Activated gamma-delta T cell treated with Interleukin-2 at 50 U/mL for 16 hours (primary cell): ENCODE measurements at regions not wholly inside any gene's neighbourhood (a gene's known extent, or its start where the extent isn't known, plus 50 kb on each side); places are given as distances from the start of the nearest gene placed in this dataset.

ENCODE experiments used
- DNase-seq: peaks from one replicate; pipeline ENCODE4 v3.0.0-alpha.2; 2020

GRCh38 chr6:1053586-1053985 is 258.3 kb upstream of the FOXQ1 start:
- no peak for DNase-seq

DNA sequence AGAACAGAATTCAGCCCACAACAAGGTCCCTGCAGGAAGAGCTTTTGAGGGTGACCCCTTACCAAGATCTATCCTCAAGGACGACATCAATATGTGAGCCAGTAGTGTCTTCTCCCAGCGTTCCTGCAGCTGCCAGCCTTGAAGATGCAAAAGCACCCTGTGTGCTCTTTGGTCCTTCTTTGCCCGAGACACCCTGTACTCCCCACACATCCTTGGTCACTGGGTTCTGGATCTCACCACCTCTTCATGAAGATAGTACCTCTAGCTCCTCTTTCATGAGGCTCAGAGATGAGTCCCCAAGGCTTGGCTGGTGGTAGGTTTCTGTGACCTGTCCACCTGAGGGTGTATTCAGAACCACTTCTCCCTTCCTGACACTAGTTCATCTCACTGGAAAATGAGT is 259.6 kb upstream of the FOXQ1 start:
- no peak for DNase-seq

DNA sequence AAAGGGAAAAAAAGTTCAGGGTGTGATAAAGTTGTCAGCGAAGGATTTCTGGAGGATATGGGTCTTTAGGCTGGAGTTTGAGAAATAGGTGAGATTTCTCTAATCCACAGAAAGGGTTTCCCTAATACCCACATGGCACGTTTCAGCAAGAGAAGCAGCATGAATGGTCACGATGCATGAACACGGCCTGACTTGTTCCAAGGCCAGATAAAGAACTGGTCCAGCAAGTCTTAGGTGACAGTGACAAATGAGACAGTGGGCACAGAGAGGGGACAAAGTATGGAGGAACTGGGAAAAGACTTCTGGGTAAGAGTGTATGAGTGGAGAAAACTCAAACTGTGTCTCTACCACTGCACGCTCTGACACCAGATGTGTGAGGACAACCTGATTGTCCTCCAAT is 262.0 kb upstream of the FOXQ1 start:
- no peak for DNase-seq

GRCh38 chr6:1049170-1049569 is 262.7 kb upstream of the FOXQ1 start:
- DNase-seq: no peak

DNA sequence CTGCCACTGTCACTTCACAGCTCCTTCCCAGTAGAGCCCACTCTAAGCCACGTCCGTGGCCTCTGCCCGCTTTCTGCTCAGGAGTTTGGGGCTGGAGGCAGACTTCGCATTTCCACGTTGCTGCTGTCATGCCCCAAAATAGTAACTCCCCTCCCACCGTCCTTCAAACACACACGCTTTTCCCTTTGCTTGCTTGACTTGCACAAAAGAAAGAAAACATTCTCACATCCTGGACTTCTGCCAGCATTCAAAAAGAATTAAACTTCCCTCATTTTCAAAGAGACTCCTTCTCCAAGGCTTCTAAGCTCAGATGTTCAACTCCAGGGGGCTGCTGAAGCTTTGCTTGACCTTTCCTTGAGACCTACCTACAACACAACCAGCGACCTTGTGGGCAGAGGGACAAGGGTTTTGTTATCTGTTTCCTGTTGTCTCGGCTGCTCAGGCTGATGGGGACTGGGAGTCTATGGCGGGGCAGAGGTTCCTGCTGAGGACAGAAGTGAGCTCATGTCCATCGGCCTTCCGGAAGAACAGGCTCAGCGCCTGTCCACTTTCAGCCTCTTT is 263.8 kb upstream of the FOXQ1 start:
- no peak for DNase-seq

DNA sequence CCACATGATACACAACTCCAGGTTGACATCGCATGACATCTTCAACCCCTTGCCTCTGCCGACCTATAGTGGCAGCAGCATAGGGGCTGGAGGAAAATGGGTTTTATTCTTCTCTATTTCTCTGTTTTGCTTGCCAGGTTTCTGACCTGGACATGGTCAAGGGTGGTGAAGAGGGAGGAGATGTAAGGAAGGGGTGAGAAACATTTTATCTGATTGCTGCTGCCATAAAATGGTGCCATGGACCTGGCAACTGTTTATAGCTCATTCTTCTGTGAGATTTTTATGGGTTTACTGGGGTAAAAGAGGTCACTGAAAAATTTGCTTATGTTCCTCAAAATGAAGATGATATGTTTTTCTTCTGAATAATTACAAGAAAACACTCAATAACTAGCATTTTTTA is 266.7 kb upstream of the FOXQ1 start:
- no peak for DNase-seq

DNA sequence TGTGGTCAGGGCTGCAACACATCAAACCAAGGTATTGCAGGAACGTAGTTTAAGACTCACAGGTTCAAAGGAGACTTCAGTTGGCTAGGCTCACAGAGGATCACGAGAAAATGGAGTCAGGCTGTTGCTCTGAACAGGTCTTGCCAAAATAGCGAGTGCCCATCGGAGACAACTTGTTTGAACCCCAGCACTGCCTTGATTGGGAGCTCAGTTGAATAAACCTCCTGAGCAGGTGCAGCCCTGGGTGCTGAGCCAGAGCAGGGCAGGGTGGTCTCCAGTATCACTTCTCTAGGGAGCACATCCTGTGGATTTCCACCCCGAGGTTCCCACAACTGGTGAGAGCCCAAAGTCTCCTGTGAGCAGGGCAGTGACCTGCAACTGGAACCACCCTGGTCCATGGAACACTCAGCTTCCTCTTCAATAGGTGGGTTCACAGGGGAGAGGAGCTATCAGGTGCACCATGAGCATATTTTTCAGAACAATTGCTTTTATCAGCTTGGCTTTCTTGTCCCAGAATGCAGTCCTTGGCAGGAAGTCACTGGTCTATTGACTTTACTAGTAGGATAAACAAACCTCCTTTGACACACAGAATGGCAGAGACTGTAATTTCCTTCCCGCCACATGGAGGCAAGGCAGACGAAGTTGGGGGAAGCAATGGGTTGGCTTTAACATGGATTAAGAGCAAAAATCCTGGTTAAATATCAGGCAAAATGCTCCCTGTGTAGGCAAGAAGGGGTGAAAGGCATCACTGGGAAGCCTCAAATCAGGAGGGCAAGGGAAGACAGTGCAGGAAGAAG is 267.7 kb upstream of the FOXQ1 start:
- no peak for DNase-seq

GRCh38 chr6:1043458-1043836 is 268.5 kb upstream of the FOXQ1 start:
- no peak for DNase-seq

DNA sequence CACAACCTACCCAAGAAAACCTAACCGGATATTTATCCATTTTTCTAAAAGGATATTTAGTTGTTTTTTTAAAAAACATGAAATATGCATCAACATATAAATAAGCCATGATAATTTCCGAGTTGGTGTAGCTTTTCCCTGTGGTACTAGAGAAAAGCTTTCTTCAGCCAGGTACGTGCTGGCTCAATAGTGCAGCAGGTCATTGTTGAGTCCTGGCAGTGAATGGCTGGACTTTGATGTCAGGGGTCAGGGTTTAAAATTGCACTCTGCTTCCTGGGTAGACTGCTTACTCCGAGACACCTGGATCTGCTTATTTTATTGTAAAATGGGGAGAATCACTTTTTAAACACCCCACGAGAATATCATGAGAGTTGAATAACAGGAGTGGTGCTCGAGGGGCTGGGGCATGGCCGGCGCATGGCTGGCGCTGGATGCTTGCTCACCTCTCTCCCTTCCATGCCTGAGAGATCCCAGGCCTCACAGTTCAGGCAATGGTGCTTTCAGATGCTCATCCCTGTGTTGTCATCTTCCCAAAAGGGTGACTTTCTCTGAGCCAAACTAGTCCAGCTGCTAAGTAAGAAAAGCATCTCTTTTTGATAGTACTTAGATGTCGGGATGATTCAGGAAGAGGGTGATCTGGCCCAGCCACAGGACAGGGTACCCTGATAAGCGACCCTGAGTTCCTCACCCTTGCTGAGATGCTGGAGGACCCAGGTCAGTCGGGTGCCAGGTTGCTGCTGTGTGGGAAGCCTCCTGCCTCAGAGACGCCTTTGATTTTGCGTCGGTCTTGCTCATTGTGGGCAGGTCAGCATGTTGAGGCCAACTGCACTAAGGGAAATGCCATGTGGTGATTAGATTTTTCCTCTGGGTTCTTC is 269.1 kb upstream of the FOXQ1 start:
- DNase-seq: no peak

- no peak for DNase-seq
Observed at GRCh38 chr6:1040393-1040792, 271.5 kb upstream of the FOXQ1 start.

GRCh38 chr6:1039746-1040145 is 272.2 kb upstream of the FOXQ1 start:
- no peak for DNase-seq

DNA sequence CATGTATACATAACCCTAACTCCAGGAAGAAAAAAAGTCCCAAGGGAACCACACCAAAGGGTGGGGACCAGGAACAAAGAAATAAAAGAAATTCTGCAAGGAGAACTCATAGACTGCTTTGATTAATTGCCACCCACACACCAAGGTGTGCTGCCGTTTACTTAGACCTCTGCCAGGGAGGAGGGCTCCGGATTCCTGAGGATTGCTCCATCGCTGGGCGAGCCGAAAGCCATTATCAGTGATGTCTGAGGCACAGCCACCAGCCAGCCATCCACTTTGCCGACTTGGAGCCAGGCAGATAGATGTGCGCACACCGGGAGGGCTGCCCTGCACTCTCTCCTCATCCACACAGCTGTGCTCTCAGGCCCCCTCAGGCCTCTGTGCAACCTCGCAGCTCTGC is 272.7 kb upstream of the FOXQ1 start:
- DNase-seq: no peak

DNA sequence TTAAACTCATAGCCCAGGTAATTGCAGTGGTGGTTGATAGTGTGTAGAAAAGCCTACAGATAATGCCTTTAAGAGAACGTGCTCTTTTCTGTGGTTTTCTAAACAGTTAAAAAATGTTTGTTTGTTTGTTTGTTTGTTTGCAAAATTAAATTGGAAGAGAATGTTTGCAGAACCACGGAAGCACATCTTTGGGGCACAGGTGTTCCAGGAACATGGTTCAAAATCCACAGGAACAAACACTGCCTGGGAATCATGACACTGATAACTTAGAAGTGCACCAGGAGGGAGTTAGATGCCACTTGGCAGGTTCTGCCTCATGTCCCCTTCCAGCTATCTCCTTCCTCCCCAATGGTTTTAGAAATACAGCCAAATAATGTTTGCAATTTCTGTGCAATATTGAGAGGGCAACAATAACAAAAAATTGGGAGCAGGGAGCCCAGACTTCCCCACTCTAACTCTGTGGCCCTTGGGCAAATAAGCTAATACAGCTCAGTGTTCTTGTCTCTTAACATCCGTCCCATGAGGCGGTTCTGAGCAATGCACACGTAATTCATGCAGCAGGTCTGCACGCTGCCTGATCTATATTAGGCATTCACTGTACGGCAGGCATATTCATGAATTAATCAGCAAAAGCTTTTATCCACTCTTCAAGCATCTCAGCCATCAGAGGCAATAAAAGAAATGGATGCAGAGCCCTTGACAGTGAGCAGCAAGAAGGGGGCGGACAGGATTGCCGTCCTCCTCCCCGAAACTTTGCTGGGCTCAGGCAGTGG is 274.3 kb upstream of the FOXQ1 start:
- DNase-seq: no peak

DNA sequence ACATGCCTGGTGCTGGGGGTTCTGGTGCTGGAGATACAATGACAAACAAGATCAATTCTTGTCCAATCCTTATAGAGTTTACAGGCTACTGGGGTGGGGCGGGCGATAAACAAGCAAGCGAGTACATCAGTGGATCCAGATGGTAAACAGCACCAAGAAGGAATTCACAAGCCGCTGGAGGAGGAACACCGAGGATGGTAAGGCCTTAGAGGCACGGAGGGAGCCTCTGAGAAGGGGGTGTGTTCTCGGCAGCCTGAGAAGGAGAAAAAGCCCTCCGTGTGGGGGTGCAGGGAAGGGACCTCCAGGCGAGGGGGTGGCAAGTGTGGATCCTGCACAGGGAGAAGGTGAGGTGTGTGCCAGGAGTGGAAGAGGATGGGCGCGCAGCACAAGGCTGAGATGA is 276.5 kb upstream of the FOXQ1 start:
- DNase-seq: no peak

- no peak for DNase-seq
Observed at GRCh38 chr6:1031720-1032119, 280.2 kb upstream of the FOXQ1 start.

DNA sequence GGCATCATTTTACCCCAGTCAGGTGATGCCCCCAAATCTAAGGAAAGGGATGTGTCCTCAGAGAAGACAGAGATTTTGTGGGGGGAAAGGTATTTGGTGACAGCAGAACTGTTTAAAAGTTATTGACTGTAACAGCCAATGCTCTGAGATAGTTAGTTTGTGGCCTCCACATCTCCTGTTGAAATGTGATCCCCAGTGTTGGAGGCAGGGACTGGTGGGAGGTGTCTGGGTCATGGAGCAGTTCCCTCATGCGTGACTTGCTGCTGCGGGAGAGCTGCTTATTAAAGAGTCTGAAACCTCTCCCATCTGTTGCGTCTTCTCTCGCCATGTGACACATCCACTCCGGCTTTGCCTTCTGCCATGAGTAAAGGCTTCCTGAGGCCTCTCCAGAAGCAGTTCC is 282.8 kb upstream of the FOXQ1 start:
- DNase-seq: no peak

DNA sequence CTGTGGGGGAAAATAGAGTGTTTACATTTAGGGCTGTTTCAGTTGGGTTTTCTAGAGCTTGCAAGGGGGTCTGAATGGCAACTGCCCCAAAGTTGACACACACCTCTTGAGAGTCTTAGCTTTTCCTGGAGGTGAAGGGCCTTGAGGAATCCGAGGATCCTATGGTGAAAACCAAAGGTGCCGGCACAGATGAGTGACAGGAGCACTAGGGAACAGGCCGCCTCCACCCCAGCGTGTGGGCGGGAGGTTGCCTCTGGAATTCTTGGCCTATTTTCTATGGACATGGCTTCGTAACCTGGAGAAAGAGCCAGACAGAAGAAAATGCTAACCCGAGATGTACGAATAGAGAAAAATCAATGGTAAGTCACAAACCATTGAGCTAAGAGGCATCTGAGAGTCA is 283.2 kb upstream of the FOXQ1 start:
- DNase-seq: no peak

- no peak for DNase-seq
Observed at GRCh38 chr6:1027795-1028569, 283.9 kb upstream of the FOXQ1 start.

DNA sequence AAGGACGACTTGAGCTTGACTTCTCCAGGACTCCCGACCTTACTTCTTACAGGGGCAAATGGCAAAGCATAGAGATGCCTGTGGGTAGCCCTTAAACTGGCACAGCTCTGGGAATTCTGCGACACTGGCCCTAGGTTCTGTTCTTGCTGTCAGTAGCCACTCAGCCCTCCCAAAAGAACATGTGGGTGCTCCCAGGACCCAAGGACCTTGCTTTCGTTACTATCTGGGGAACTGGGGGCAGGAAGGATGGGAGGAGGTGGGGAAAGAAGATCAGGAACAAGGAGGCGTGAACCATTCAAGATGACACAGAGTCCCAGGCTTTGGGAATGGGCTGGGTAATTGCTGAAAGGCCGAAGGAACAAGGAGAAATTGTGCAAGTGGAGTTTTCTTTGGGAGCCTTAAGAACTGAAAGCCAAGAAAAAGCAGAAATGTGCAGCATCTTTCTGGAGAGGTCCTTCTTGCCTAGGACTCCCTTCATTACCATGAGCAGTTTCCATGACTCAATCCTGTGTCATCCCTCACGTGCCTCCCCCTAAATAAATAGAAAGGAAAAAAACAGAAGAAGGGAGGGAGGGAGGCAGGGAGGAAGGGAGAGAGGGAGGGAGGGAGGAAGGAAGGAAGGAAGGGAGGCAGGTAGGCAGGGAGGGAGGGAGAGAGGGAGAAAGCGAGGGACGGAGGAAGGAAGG is 284.6 kb upstream of the FOXQ1 start:
- no peak for DNase-seq

GRCh38 chr6:1025821-1026220 is 286.1 kb upstream of the FOXQ1 start:
- no peak for DNase-seq

- DNase-seq: no peak
Observed at GRCh38 chr6:1024587-1024986, 287.3 kb upstream of the FOXQ1 start.

GRCh38 chr6:1024161-1024560 is 287.7 kb upstream of the FOXQ1 start:
- DNase-seq: no peak
